ENCODE measurements at regions not wholly inside any gene's neighbourhood (a gene's known extent, or its start where the extent isn't known, plus 50 kb on each side); places are given as distances from the start of the nearest gene placed in this dataset.

- Mint-ChIP-seq H3K27ac (ENCODE audit: unreplicated experiment) (peak overlapping the region; percentile 96), H3K9me3 (ENCODE audit: low read depth) (no peaks in the 10 kb centered on the region), H3K36me3 (ENCODE audit: low read depth) (no peaks in the 10 kb centered on the region), H3K4me3 (ENCODE audit: unreplicated experiment) (no peak overlapping the region), H3K27me3 (ENCODE audit: low read depth) (peaks cover 3% of the 10 kb centered on the region), H3K4me1 (ENCODE audit: low read depth) (peaks cover 46% of the 10 kb centered on the region)
- no peak for TF ChIP-seq CTCF (IDR thresholded peaks at IDR 0.05)
- DNase-seq (ENCODE audit: low spot score), result no peak
Observed at GRCh38 chr10:69684020-69684980, 54.3 kb downstream of the FAM241B start.

GRCh38 chr10:69684981-69685353, 54.9 kb downstream of the FAM241B start:
- Mint-ChIP-seq H3K36me3 (ENCODE audit: low read depth) (no peaks in the 10 kb centered on the region), H3K27ac (ENCODE audit: unreplicated experiment) (peak overlapping the region; percentile 96), H3K9me3 (ENCODE audit: low read depth) (no peaks in the 10 kb centered on the region), H3K27me3 (ENCODE audit: low read depth) (peaks cover 1% of the 10 kb centered on the region), H3K4me3 (ENCODE audit: unreplicated experiment) (no peak overlapping the region), H3K4me1 (ENCODE audit: low read depth) (peaks cover 46% of the 10 kb centered on the region)
- no peak for DNase-seq (ENCODE audit: low spot score)
- TF ChIP-seq CTCF (IDR thresholded peaks at IDR 0.05), result no peak

- H3K36me3 Mint-ChIP-seq (ENCODE audit: low read depth), result no peaks in the 10 kb centered on the region
- H3K4me1 Mint-ChIP-seq (ENCODE audit: low read depth), result peaks cover 49% of the 10 kb centered on the region
- no peak for DNase-seq (ENCODE audit: low spot score)
- no peak for TF ChIP-seq CTCF (IDR thresholded peaks at IDR 0.05)
- no peaks in the 10 kb centered on the region for H3K9me3 Mint-ChIP-seq (ENCODE audit: low read depth)
- H3K4me3 Mint-ChIP-seq (ENCODE audit: unreplicated experiment), result peak overlapping the region; percentile 21
- no peaks in the 10 kb centered on the region for H3K27me3 Mint-ChIP-seq (ENCODE audit: low read depth)
- peak overlapping the region; percentile 96 for H3K27ac Mint-ChIP-seq (ENCODE audit: unreplicated experiment)
Observed at GRCh38 chr10:69685426-69685801, 55.4 kb downstream of the FAM241B start.

GRCh38 chr10:69685802-69686585, 55.9 kb downstream of the FAM241B start:
- Mint-ChIP-seq H3K36me3 (ENCODE audit: low read depth) (no peaks in the 10 kb centered on the region), H3K9me3 (ENCODE audit: low read depth) (no peaks in the 10 kb centered on the region), H3K4me3 (ENCODE audit: unreplicated experiment) (peak overlapping the region; percentile 21), H3K27me3 (ENCODE audit: low read depth) (no peaks in the 10 kb centered on the region), H3K27ac (ENCODE audit: unreplicated experiment) (peak overlapping the region; percentile 96), H3K4me1 (ENCODE audit: low read depth) (peaks cover 50% of the 10 kb centered on the region)
- DNase-seq (ENCODE audit: low spot score), result peak; percentile 95
- TF ChIP-seq CTCF (IDR thresholded peaks at IDR 0.05), result no peak

- no peak overlapping the region for H3K4me3 Mint-ChIP-seq (ENCODE audit: unreplicated experiment)
- no peaks in the 10 kb centered on the region for H3K36me3 Mint-ChIP-seq (ENCODE audit: low read depth)
- no peaks in the 10 kb centered on the region for H3K9me3 Mint-ChIP-seq (ENCODE audit: low read depth)
- peak overlapping the region; percentile 96 for H3K27ac Mint-ChIP-seq (ENCODE audit: unreplicated experiment)
- no peak for DNase-seq (ENCODE audit: low spot score)
- H3K27me3 Mint-ChIP-seq (ENCODE audit: low read depth), result no peaks in the 10 kb centered on the region
- no peak for TF ChIP-seq CTCF (IDR thresholded peaks at IDR 0.05)
- H3K4me1 Mint-ChIP-seq (ENCODE audit: low read depth), result peaks cover 51% of the 10 kb centered on the region
Observed at GRCh38 chr10:69686866-69687265, 56.8 kb downstream of the FAM241B start.

Data from chondrocyte (in vitro differentiated cells).